ENCODE measurements at regions not wholly inside any gene's neighbourhood (a gene's known extent, or its start where the extent isn't known, plus 50 kb on each side); places are given as distances from the start of the nearest gene placed in this dataset.

DNA sequence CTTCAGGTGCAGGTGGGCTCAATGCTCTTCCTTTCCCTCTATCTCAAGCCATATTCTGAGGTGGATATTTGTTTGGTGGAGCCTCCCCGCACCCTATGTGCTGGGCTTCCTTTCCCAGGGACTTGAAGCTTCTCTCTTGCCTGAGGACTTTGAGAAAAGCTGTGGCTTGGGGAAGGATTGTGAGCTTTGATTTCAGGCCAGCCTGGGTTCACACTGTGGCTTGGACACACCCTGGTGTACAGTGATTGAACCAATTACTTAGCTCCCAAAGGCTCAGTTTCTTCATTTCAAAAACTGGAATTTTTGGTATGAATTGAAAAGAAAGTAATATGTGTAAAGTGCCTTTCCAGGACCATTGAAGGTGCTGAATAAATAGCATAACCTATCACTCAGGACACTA lies 224.5 kb upstream of the GLI3 start:
- ATAC-seq (no peak), DNase-seq (ENCODE audit: low read depth, low spot score) (no peak)
- no peak overlapping the region for H3K27ac ChIP-seq (ENCODE audit: low read length)
- CTCF ChIA-PET, result no interaction called here
- no TSS peak for BruUV-seq (replicated peaks)
- no peaks in the 10 kb centered on the region for H3K36me3 ChIP-seq (ENCODE audit: control insufficient read depth, insufficient read depth, low read length)
- no peak overlapping the region for H3K4me3 ChIP-seq (ENCODE audit: low read depth in 2 of 2, low read length in 2 of 2)
- intact Hi-C loops (cut with micrococcal nuclease; ENCODE audit: unreplicated experiment) (no loop called here), in situ Hi-C loops (cut with HindIII; ENCODE audit: low pct_unique_long_range_greater_than_20kb, low sequenced_read_pairs) (no loop called here)
- 0 out of 2 replicates have a peak, but pooled peaks cover 3% of the 10 kb centered on the region for H3K9me3 ChIP-seq (ENCODE audit: control insufficient read depth, insufficient read depth, low read depth, low read length)
- H3K4me1 ChIP-seq (ENCODE audit: control insufficient read depth, insufficient read depth, low read length), result no peaks in the 10 kb centered on the region
- TF ChIP-seq TCF7L2 (IDR thresholded peaks at IDR 0.05; ENCODE audit: low read depth, low read length), result no peak
- no peak for TF ChIP-seq SIN3A (IDR thresholded peaks at IDR 0.05; ENCODE audit: borderline replicate concordance, insufficient read depth, low read depth, low read length)
- no peak for TF ChIP-seq REST (IDR thresholded peaks at IDR 0.05; ENCODE audit: insufficient read depth in 1 of 2, low read depth in 2 of 2, low read length in 1 of 2)
- no peak for TF ChIP-seq CTCF (IDR thresholded peaks at IDR 0.05)
- no peak for TF ChIP-seq POLR2AphosphoS5 (IDR thresholded peaks at IDR 0.05; ENCODE audit: low read depth, low read length)
- POLR2A ChIA-PET, result no interaction called here
- H3K27me3 ChIP-seq (ENCODE audit: control insufficient read depth, insufficient read depth, low read length), result no peaks in the 10 kb centered on the region

DNA sequence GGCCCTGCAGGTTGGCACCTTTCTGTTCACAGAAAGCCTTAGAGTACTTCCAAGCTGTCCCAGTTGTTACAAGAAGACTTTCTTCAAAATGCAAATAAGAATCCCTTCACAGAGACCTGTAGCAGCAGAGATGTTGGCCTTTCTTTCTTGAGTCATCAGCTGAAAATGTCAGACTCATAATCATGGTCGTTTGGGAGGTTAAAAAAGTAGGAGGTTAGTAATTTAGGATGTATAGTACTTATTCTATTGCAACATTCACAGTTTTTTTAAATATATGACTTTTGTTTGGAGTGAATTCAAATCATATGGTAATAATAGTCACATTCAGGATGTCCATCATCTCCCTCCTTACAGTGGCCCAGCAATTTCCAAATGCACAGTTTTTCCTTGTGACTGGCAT lies 223.9 kb upstream of the GLI3 start:
- in situ Hi-C loops (cut with HindIII; ENCODE audit: low pct_unique_long_range_greater_than_20kb, low sequenced_read_pairs) (no loop called here), intact Hi-C loops (cut with micrococcal nuclease; ENCODE audit: unreplicated experiment) (no loop called here)
- no TSS peak for BruUV-seq (replicated peaks)
- DNase-seq (ENCODE audit: low read depth, low spot score) (no peak), ATAC-seq (no peak)
- no peaks in the 10 kb centered on the region for H3K27me3 ChIP-seq (ENCODE audit: control insufficient read depth, insufficient read depth, low read length)
- H3K9me3 ChIP-seq (ENCODE audit: control insufficient read depth, insufficient read depth, low read depth, low read length), result 0 out of 2 replicates have a peak, but pooled peaks cover 3% of the 10 kb centered on the region
- no peaks in the 10 kb centered on the region for H3K4me1 ChIP-seq (ENCODE audit: control insufficient read depth, insufficient read depth, low read length)
- H3K4me3 ChIP-seq (ENCODE audit: low read depth in 2 of 2, low read length in 2 of 2), result no peak overlapping the region
- H3K36me3 ChIP-seq (ENCODE audit: control insufficient read depth, insufficient read depth, low read length), result no peaks in the 10 kb centered on the region
- TF ChIP-seq TCF7L2 (IDR thresholded peaks at IDR 0.05; ENCODE audit: low read depth, low read length) (no peak), CTCF (IDR thresholded peaks at IDR 0.05) (no peak), SIN3A (IDR thresholded peaks at IDR 0.05; ENCODE audit: borderline replicate concordance, insufficient read depth, low read depth, low read length) (no peak), REST (IDR thresholded peaks at IDR 0.05; ENCODE audit: insufficient read depth in 1 of 2, low read depth in 2 of 2, low read length in 1 of 2) (no peak), POLR2AphosphoS5 (IDR thresholded peaks at IDR 0.05; ENCODE audit: low read depth, low read length) (no peak)
- ChIA-PET POLR2A (no interaction called here), CTCF (no interaction called here)
- no peak overlapping the region for H3K27ac ChIP-seq (ENCODE audit: low read length)
